ENCODE measurements at regions not wholly inside any gene's neighbourhood (a gene's known extent, or its start where the extent isn't known, plus 50 kb on each side); places are given as distances from the start of the nearest gene placed in this dataset.

DNA sequence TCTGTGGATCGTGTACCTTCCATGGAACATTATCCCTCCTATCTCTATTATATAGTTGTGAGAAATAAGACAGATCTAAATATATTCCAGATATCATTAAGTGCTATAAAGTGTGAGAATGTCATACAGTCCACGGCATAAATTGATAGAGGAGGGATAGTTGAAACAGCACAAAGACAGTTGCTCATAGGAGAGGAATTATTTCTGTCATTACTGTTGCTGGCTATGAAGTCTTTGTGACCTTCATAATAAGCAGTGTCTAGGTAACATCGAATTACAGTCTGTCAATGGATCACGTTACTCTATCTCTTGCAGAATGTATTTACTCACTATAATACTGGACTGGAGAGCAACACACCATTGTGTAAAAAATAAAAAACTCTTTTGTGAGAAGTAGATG lies 671.5 kb upstream of the PCDH20 start:
- no peak overlapping the region for H3K4me2 ChIP-seq (ENCODE audit: insufficient read depth, low read length)
- H4K20me1 ChIP-seq (ENCODE audit: insufficient read depth, low read length) = no peaks in the 10 kb centered on the region
- H3K4me3 ChIP-seq (ENCODE audit: insufficient read depth, low read length) = no peak overlapping the region
- no peak overlapping the region for H2AFZ ChIP-seq (ENCODE audit: low read length)
- TF ChIP-seq, protein P1, sequence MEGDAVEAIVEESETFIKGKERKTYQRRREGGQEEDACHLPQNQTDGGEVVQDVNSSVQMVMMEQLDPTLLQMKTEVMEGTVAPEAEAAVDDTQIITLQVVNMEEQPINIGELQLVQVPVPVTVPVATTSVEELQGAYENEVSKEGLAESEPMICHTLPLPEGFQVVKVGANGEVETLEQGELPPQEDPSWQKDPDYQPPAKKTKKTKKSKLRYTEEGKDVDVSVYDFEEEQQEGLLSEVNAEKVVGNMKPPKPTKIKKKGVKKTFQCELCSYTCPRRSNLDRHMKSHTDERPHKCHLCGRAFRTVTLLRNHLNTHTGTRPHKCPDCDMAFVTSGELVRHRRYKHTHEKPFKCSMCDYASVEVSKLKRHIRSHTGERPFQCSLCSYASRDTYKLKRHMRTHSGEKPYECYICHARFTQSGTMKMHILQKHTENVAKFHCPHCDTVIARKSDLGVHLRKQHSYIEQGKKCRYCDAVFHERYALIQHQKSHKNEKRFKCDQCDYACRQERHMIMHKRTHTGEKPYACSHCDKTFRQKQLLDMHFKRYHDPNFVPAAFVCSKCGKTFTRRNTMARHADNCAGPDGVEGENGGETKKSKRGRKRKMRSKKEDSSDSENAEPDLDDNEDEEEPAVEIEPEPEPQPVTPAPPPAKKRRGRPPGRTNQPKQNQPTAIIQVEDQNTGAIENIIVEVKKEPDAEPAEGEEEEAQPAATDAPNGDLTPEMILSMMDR (IDR thresholded peaks at IDR 0.05; ENCODE audit: extremely low read depth, low read depth, low read length) = no peak
- DNase-seq (ENCODE audit: insufficient read length, low spot score, missing footprints) = no peak
- H3K36me3 ChIP-seq (ENCODE audit: insufficient read depth, low read length) = no peaks in the 10 kb centered on the region
- H3K27ac ChIP-seq (ENCODE audit: low read depth, low read length) = no peak overlapping the region
- H3K9me3 ChIP-seq (ENCODE audit: low read depth, low read length) = no peaks in the 10 kb centered on the region
- no peaks in the 10 kb centered on the region for H3K4me1 ChIP-seq (ENCODE audit: insufficient read depth, low read length)
- no peaks in the 10 kb centered on the region for H3K27me3 ChIP-seq (ENCODE audit: insufficient read depth, low read length)
- H3K79me2 ChIP-seq (ENCODE audit: insufficient read depth, low read length) = no peaks in the 10 kb centered on the region

DNA sequence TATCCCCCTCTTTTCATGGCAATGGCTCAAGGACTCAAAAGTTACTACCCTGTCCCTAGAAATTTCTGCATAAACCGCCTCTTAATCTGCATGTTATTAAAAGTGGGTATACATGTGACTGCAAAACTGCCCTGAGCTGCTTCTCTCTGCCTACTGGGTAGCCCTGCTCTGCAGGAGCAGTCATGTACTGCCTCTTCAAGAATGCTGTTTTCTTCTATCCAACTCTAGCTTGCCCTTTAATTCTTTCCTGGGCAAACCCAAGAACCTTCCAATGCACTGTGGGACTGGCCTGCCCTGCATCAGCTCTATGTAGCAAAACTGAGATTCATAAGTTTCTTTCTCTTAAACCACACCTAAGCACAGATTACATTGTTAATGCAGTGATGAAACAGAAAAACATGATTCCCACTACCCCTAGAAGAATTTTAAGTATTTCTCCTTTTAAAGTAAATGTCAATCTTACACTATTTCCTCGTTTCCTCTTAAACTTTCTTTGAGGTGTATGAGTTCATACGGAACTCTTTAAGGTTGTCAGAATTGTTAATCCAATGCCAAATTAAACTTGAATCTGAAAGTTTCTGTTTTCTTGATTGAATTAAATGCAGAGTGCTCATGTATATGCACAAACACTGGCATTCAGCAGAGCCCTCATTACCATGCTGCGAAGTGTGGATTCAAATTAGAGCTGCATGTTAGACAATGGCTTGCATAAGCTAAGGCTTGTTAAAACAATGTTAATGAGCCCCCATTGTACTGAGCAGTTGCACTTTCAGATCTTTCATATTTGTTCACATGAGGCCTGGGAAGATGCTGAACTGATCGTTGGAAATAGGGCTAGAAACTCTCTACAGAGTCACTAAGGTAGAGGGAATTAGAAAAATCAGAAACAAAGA lies 669.9 kb upstream of the PCDH20 start:
- Histone ChIP-seq H3K27me3 (ENCODE audit: insufficient read depth, low read length) (no peaks in the 10 kb centered on the region), H3K79me2 (ENCODE audit: insufficient read depth, low read length) (no peaks in the 10 kb centered on the region), H3K4me1 (ENCODE audit: insufficient read depth, low read length) (no peaks in the 10 kb centered on the region), H3K4me2 (ENCODE audit: insufficient read depth, low read length) (no peak overlapping the region), H3K4me3 (ENCODE audit: insufficient read depth, low read length) (no peak overlapping the region), H2AFZ (ENCODE audit: low read length) (no peak overlapping the region), H3K9me3 (ENCODE audit: low read depth, low read length) (no peaks in the 10 kb centered on the region), H3K27ac (ENCODE audit: low read depth, low read length) (no peak overlapping the region), H3K36me3 (ENCODE audit: insufficient read depth, low read length) (no peaks in the 10 kb centered on the region), H4K20me1 (ENCODE audit: insufficient read depth, low read length) (no peaks in the 10 kb centered on the region)
- TF ChIP-seq, protein P1 (IDR thresholded peaks at IDR 0.05; ENCODE audit: extremely low read depth, low read depth, low read length) = no peak
- DNase-seq (ENCODE audit: insufficient read length, low spot score, missing footprints) = no peak

DNA sequence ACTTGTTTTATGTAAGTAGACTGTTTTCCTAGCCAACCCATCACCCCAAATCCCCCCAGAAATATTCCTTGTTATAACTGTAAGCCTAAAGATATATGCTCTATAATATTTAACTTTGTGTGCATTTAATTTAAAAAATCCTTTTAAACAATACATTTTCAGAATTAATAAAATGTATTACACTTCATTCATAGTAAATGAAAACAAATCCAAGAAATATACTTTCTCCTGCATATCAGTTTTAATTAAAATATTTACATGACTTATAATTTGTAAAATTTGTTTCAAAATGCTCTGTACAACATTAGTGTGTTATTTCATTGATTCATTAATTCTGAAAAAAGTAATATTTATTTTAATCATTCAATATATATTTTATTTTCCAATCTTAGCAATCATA lies 669.1 kb upstream of the PCDH20 start:
- no peak overlapping the region for H3K27ac ChIP-seq (ENCODE audit: low read depth, low read length)
- TF ChIP-seq, protein P1 (IDR thresholded peaks at IDR 0.05; ENCODE audit: extremely low read depth, low read depth, low read length) = no peak
- H3K27me3 ChIP-seq (ENCODE audit: insufficient read depth, low read length) = no peaks in the 10 kb centered on the region
- no peak overlapping the region for H2AFZ ChIP-seq (ENCODE audit: low read length)
- no peak overlapping the region for H3K4me3 ChIP-seq (ENCODE audit: insufficient read depth, low read length)
- H3K9me3 ChIP-seq (ENCODE audit: low read depth, low read length) = no peaks in the 10 kb centered on the region
- no peak overlapping the region for H3K4me2 ChIP-seq (ENCODE audit: insufficient read depth, low read length)
- H3K4me1 ChIP-seq (ENCODE audit: insufficient read depth, low read length) = no peaks in the 10 kb centered on the region
- H3K36me3 ChIP-seq (ENCODE audit: insufficient read depth, low read length) = no peaks in the 10 kb centered on the region
- no peaks in the 10 kb centered on the region for H3K79me2 ChIP-seq (ENCODE audit: insufficient read depth, low read length)
- H4K20me1 ChIP-seq (ENCODE audit: insufficient read depth, low read length) = no peaks in the 10 kb centered on the region
- no peak for DNase-seq (ENCODE audit: insufficient read length, low spot score, missing footprints)

- DNase-seq (ENCODE audit: insufficient read length, low spot score, missing footprints) = no peak
- no peaks in the 10 kb centered on the region for H3K4me1 ChIP-seq (ENCODE audit: insufficient read depth, low read length)
- H3K9me3 ChIP-seq (ENCODE audit: low read depth, low read length) = no peaks in the 10 kb centered on the region
Measured at GRCh38 chr13:62067821-62068220, 652.2 kb upstream of the PCDH20 start.

More at GRCh38 chr13:62067821-62068220, 652.2 kb upstream of the PCDH20 start:
- H4K20me1 ChIP-seq (ENCODE audit: insufficient read depth, low read length) = no peaks in the 10 kb centered on the region
- no peaks in the 10 kb centered on the region for H3K27me3 ChIP-seq (ENCODE audit: insufficient read depth, low read length)
- no peak overlapping the region for H2AFZ ChIP-seq (ENCODE audit: low read length)
- no peaks in the 10 kb centered on the region for H3K36me3 ChIP-seq (ENCODE audit: insufficient read depth, low read length)
- H3K4me2 ChIP-seq (ENCODE audit: insufficient read depth, low read length) = no peak overlapping the region
- no peak overlapping the region for H3K27ac ChIP-seq (ENCODE audit: low read depth, low read length)
- TF ChIP-seq, protein P1 (IDR thresholded peaks at IDR 0.05; ENCODE audit: extremely low read depth, low read depth, low read length) = no peak
- H3K4me3 ChIP-seq (ENCODE audit: insufficient read depth, low read length) = no peak overlapping the region
- no peaks in the 10 kb centered on the region for H3K79me2 ChIP-seq (ENCODE audit: insufficient read depth, low read length)

All from osteoblast (primary cell).